Activated naive CD8-positive, alpha-beta T cell treated with anti-CD3 and anti-CD28 coated beads, Interleukin-2, amount 10 ng/mL, durations not matched to agents 7 days and 5 days (primary cell): ENCODE measurements at regions not wholly inside any gene's neighbourhood (a gene's known extent, or its start where the extent isn't known, plus 50 kb on each side); places are given as distances from the start of the nearest gene placed in this dataset.
"Not testable (repeated sequence)": the region's sequence is repeated elsewhere in the genome, so short reads cannot be mapped to it uniquely, and the experiment has no call there.

ENCODE experiments used
- ATAC-seq: fragments of 150-1000 bp; cut with Tn5 transposase; one replicate; pipeline ENCODE4 v1.10.0; 2021; ENCODE audit warnings: low read depth, moderate library complexity
- POLR2A ChIA-PET: fragments of 350-600 bp; sonication (Branson Sonifier 250); formaldehyde crosslinking; loops from one replicate; lab custom pipeline; 2021; ENCODE audit warnings: antibody characterized with exemption; lab: Charles Lee
- DNase-seq: peaks from one replicate; pipeline ENCODE4 v3.0.0; 2021
- H3K27ac Mint-ChIP-seq: one replicate; pipeline ENCODE4 v1.8.0; 2022; ENCODE audit warnings: mild to moderate bottlenecking, mixed read lengths
- H3K27me3 Mint-ChIP-seq: one replicate; pipeline ENCODE4 v1.8.0; 2022; ENCODE audit warnings: mild to moderate bottlenecking, moderate library complexity, mixed read lengths
- H3K36me3 Mint-ChIP-seq: one replicate; pipeline ENCODE4 v1.8.0; 2021; ENCODE audit warnings: mild to moderate bottlenecking, mixed read lengths
- H3K4me1 Mint-ChIP-seq: one replicate; pipeline ENCODE4 v1.8.0; 2021; ENCODE audit warnings: mixed read lengths
- H3K4me3 Mint-ChIP-seq: one replicate; pipeline ENCODE4 v1.8.0; 2022; ENCODE audit warnings: mild to moderate bottlenecking, moderate library complexity, mixed read lengths
- H3K9me3 Mint-ChIP-seq: one replicate; pipeline ENCODE4 v1.8.0; 2021; ENCODE audit warnings: mixed read lengths

DNA sequence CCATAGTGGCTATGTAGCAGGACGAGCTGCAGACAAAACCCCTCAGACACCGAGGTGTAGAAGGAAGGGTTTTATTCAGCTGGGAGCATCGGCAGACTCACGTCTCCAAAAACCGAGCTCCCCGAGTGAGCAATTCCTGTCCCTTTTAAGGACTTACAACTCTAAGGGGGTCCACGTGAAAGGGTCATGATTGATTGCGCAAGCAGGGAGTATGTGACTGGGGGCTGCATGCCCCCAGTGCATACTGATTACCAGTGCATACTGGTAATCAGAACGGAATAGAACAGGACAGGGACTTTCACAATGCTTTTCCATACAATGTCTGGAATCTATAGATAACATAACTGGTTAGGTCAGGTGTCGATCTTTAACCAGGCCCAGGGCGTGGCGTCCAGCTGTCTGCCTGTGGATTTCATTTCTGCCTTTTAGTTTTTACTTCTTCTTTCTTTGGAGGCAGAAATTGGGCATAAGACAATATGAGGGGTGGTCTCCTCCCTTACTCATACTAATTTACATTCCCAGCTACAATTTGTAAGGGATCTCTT is 447.3 kb downstream of the OTOL1 start:
- H3K9me3 Mint-ChIP-seq, H3K27ac Mint-ChIP-seq, H3K36me3 Mint-ChIP-seq, H3K27me3 Mint-ChIP-seq, H3K4me3 Mint-ChIP-seq, POLR2A ChIA-PET, H3K4me1 Mint-ChIP-seq, DNase-seq, ATAC-seq: not testable (repeated sequence)

- POLR2A ChIA-PET = no interaction called here
- Mint-ChIP-seq H3K36me3 (no peaks in the 10 kb centered on the region), H3K27ac (no peak overlapping the region), H3K4me1 (no peaks in the 10 kb centered on the region), H3K9me3 (peaks cover 1% of the 10 kb centered on the region), H3K4me3 (no peak overlapping the region), H3K27me3 (no peaks in the 10 kb centered on the region)
- ATAC-seq (no peak), DNase-seq (no peak)
Observed at GRCh38 chr3:161946443-161946960, 449.9 kb downstream of the OTOL1 start.

- ATAC-seq = no peak
Observed at GRCh38 chr3:161950318-161950868, 453.8 kb downstream of the OTOL1 start.

GRCh38 chr3:161957467-161957866 is 460.9 kb downstream of the OTOL1 start:
- DNase-seq (no peak), ATAC-seq (no peak)
- Mint-ChIP-seq H3K4me1 (no peaks in the 10 kb centered on the region), H3K36me3 (no peaks in the 10 kb centered on the region), H3K27me3 (no peaks in the 10 kb centered on the region), H3K9me3 (no peaks in the 10 kb centered on the region), H3K4me3 (no peak overlapping the region), H3K27ac (no peak overlapping the region)
- POLR2A ChIA-PET = no interaction called here

More at GRCh38 chr3:161950318-161950868, 453.8 kb downstream of the OTOL1 start:
- Mint-ChIP-seq H3K4me1 (no peaks in the 10 kb centered on the region), H3K9me3 (peaks cover 1% of the 10 kb centered on the region), H3K27ac (no peak overlapping the region), H3K27me3 (no peaks in the 10 kb centered on the region), H3K36me3 (no peaks in the 10 kb centered on the region), H3K4me3 (no peak overlapping the region)
- POLR2A ChIA-PET = no interaction called here
- no peak for DNase-seq

- no peaks in the 10 kb centered on the region for H3K4me1 Mint-ChIP-seq
- H3K4me3 Mint-ChIP-seq = no peak overlapping the region
- ATAC-seq (no peak), DNase-seq (no peak)
- H3K27me3 Mint-ChIP-seq = no peaks in the 10 kb centered on the region
- H3K36me3 Mint-ChIP-seq = no peaks in the 10 kb centered on the region
- no peak overlapping the region for H3K27ac Mint-ChIP-seq
- H3K9me3 Mint-ChIP-seq = no peaks in the 10 kb centered on the region
- POLR2A ChIA-PET = no interaction called here
Observed at GRCh38 chr3:161964857-161965256, 468.2 kb downstream of the OTOL1 start.

DNA sequence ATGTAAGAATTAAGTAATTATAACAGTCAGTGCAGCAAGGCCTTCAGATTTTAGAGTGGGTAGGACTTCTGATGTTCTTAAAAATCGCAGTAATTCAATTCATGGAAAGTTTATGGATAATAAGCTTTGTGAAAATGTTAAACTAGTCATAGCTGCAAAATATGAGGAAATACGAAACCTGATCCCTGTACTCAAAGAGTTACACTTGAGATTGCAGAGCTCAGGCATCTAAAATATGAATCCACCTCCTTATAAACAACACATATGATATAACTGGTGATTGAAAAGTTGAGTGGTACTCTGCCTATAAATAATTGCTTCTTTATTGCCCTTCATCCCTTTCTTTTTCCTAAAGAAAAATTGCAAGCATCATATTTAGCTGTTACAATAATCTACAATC is 473.3 kb downstream of the OTOL1 start:
- Mint-ChIP-seq H3K9me3 (no peaks in the 10 kb centered on the region), H3K36me3 (no peaks in the 10 kb centered on the region), H3K4me1 (no peaks in the 10 kb centered on the region), H3K27me3 (no peaks in the 10 kb centered on the region), H3K27ac (no peak overlapping the region), H3K4me3 (no peak overlapping the region)
- ATAC-seq (no peak), DNase-seq (no peak)
- POLR2A ChIA-PET = no interaction called here

GRCh38 chr3:161975201-161975600 is 478.6 kb downstream of the OTOL1 start:
- DNase-seq (no peak), ATAC-seq (no peak)
- POLR2A ChIA-PET = no interaction called here
- Mint-ChIP-seq H3K9me3 (no peaks in the 10 kb centered on the region), H3K4me1 (no peaks in the 10 kb centered on the region), H3K4me3 (no peak overlapping the region), H3K27me3 (no peaks in the 10 kb centered on the region), H3K27ac (no peak overlapping the region), H3K36me3 (no peaks in the 10 kb centered on the region)

GRCh38 chr3:161977063-161977462 is 480.5 kb downstream of the OTOL1 start:
- H3K27ac Mint-ChIP-seq = no peak overlapping the region
- ATAC-seq (no peak), DNase-seq (no peak)
- POLR2A ChIA-PET = no interaction called here
- no peaks in the 10 kb centered on the region for H3K36me3 Mint-ChIP-seq
- no peaks in the 10 kb centered on the region for H3K9me3 Mint-ChIP-seq
- H3K4me1 Mint-ChIP-seq = no peaks in the 10 kb centered on the region
- no peak overlapping the region for H3K4me3 Mint-ChIP-seq
- H3K27me3 Mint-ChIP-seq = no peaks in the 10 kb centered on the region

GRCh38 chr3:161977850-161978249 is 481.2 kb downstream of the OTOL1 start:
- Mint-ChIP-seq H3K4me1 (no peaks in the 10 kb centered on the region), H3K27ac (no peak overlapping the region), H3K27me3 (no peaks in the 10 kb centered on the region), H3K9me3 (no peaks in the 10 kb centered on the region), H3K4me3 (no peak overlapping the region), H3K36me3 (no peaks in the 10 kb centered on the region)
- no peak for ATAC-seq
- POLR2A ChIA-PET = no interaction called here
- DNase-seq = no peak

GRCh38 chr3:161987933-161988332 is 491.3 kb downstream of the OTOL1 start:
- no peaks in the 10 kb centered on the region for H3K36me3 Mint-ChIP-seq

GRCh38 chr3:161989012-161989411 is 492.4 kb downstream of the OTOL1 start:
- Mint-ChIP-seq H3K36me3 (no peaks in the 10 kb centered on the region), H3K4me1 (no peaks in the 10 kb centered on the region), H3K27me3 (no peaks in the 10 kb centered on the region), H3K4me3 (no peak overlapping the region), H3K9me3 (no peaks in the 10 kb centered on the region), H3K27ac (no peak overlapping the region)
- DNase-seq = no peak
- POLR2A ChIA-PET = no interaction called here
- ATAC-seq = no peak

More at GRCh38 chr3:161987933-161988332, 491.3 kb downstream of the OTOL1 start:
- DNase-seq = no peak
- no peak for ATAC-seq
- Mint-ChIP-seq H3K27me3 (no peaks in the 10 kb centered on the region), H3K27ac (no peak overlapping the region), H3K4me3 (no peak overlapping the region), H3K9me3 (no peaks in the 10 kb centered on the region), H3K4me1 (no peaks in the 10 kb centered on the region)
- POLR2A ChIA-PET = no interaction called here

DNA sequence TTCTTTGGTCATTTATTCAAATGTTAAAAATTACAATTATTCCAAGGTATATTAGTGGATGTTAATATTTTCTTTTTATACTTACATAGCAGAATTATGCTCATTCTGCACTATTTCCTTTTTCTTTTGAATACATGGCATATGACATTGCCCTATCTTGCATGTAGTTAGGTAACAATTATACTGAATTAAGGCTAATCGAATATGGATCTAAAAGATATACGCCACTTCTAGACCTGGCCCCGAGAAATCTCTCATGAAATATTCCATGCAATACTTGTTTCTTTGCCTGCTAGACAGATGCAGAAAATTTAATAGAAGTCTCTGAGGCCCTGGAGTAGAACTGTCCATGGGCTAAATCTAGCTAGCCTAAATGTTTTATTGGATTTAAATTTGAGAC is 493.4 kb downstream of the OTOL1 start:
- H3K27ac Mint-ChIP-seq = no peak overlapping the region
- no peaks in the 10 kb centered on the region for H3K9me3 Mint-ChIP-seq
- ATAC-seq (no peak), DNase-seq (no peak)
- H3K4me3 Mint-ChIP-seq = no peak overlapping the region
- no peaks in the 10 kb centered on the region for H3K36me3 Mint-ChIP-seq
- POLR2A ChIA-PET = no interaction called here
- H3K4me1 Mint-ChIP-seq = no peaks in the 10 kb centered on the region
- H3K27me3 Mint-ChIP-seq = no peaks in the 10 kb centered on the region

DNA sequence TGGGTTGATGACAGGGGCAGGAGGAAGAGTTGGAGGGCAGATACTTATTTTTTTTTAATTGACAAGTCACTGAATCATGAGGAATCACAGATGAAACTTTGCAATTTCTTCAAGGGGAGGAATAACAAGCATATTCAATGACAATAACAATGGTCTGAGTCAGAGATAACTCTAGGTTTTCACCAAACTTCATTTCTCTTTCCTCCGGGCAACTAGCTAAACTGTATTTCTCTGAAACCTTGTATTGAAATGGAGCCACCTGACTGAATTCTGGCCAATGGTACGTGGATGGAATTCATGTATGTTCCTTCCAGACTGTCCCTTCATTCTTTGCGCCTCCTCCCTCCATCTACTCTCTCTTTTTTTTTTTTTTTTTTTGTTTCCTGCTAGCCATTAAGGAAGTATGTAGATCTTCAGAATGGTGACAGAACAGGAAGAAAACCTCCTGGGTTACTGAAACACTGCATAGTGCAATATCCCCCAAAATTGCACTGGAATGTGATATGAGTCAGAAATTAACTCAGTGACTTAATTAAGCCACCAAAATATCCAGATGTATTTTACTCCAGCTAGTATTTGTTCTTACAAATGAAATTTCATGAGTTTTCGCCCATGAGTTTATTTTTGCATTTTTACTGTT is 495.4 kb downstream of the OTOL1 start:
- no peak for ATAC-seq
- H3K9me3 Mint-ChIP-seq = no peaks in the 10 kb centered on the region
- POLR2A ChIA-PET = no interaction called here
- H3K4me3 Mint-ChIP-seq = no peak overlapping the region
- no peaks in the 10 kb centered on the region for H3K4me1 Mint-ChIP-seq
- no peaks in the 10 kb centered on the region for H3K27me3 Mint-ChIP-seq
- DNase-seq = no peak
- no peaks in the 10 kb centered on the region for H3K36me3 Mint-ChIP-seq
- H3K27ac Mint-ChIP-seq = no peak overlapping the region

- Mint-ChIP-seq H3K36me3 (no peaks in the 10 kb centered on the region), H3K4me3 (no peak overlapping the region), H3K27ac (no peak overlapping the region), H3K4me1 (no peaks in the 10 kb centered on the region), H3K9me3 (peaks cover 9% of the 10 kb centered on the region), H3K27me3 (no peaks in the 10 kb centered on the region)
- DNase-seq (no peak), ATAC-seq (no peak)
- POLR2A ChIA-PET = no interaction called here
Observed at GRCh38 chr3:161999846-162000245, 503.2 kb downstream of the OTOL1 start.
